Esophagus squamous epithelium (tissue), 5 donors: ENCODE measurements at regions not wholly inside any gene's neighbourhood (a gene's known extent, or its start where the extent isn't known, plus 50 kb on each side); places are given as distances from the start of the nearest gene placed in this dataset.

Experiments used
- DNase-seq: peaks from one replicate; lab custom pipeline; 2025; lab: John Stamatoyannopoulos, UW
- H3K27ac ChIP-seq, 4 donors: fragments of 200-600 bp; sonication (generic); one replicate each; pipeline ENCODE4 v1.5.1; 2016 to 2019; ENCODE audit warnings: mild to moderate bottlenecking in 1 of 4
- H3K27me3 ChIP-seq, 4 donors: fragments of 200-600 bp; sonication (generic); 1 replicate in 3 of 4; 2 replicates in 1 of 4; pipeline versions ENCODE4 v1.5.1 to v1.6.0; 2017 to 2021; ENCODE audit warnings: antibody characterized with exemption in 1 of 4
- H3K36me3 ChIP-seq, 3 donors: fragments of 200-600 bp; sonication (generic); one replicate each; pipeline ENCODE4 v1.5.1; 2016 to 2019
- H3K4me1 ChIP-seq, 3 donors: fragments of 200-600 bp; sonication (generic); one replicate each; pipeline ENCODE4 v1.5.1; 2017 to 2019
- H3K4me3 ChIP-seq, 4 donors: fragments of 200-600 bp; sonication (generic); 1 replicate in 3 of 4; 2 replicates in 1 of 4; pipeline ENCODE4 v1.5.1; 2016 to 2019; ENCODE audit warnings: mild to moderate bottlenecking in 2 of 4, moderate library complexity in 1 of 4
- H3K9me3 ChIP-seq, 3 donors: fragments of 200-600 bp; sonication (generic); one replicate each; pipeline ENCODE4 v1.5.1; 2016 to 2019
- CTCF ChIP-seq, 6 experiments: fragments of 450-650 bp in 4 of 6; fragments of 200-600 bp in 2 of 6; sonication (generic) in 2 of 6; IDR thresholded peaks; one replicate each; pipeline ENCODE4 v1.5.1; 2016 to 2019; ENCODE audit warnings: antibody characterized with exemption in 6 of 6, mild to moderate bottlenecking in 4 of 6, moderate library complexity in 4 of 6
- POLR2A ChIP-seq, 4 donors: fragments of 450-650 bp; IDR thresholded peaks; one replicate each; pipeline ENCODE4 v1.6.1; 2017; ENCODE audit warnings: antibody characterized with exemption in 4 of 4, mild to moderate bottlenecking in 4 of 4, moderate library complexity in 3 of 4
- WGBS, 2 donors: methylation state at CpG; one replicate each; pipeline ENCODE4 v1.1.5; 2018; 5-methylcytosine and 5-hydroxymethylcytosine counted together
- intact Hi-C: fragments of 100-400 bp; cut with DNase I; formaldehyde crosslinking; loops from one replicate; pipeline ENCODE4 v1.15.0; 2022
- donor health status: DM: yes; HTN: yes; CAD: no.

GRCh38 chr2:120956486-120957156 lies 221.0 kb downstream of the GLI2 start:
- H3K9me3 ChIP-seq: no peaks in the 10 kb centered on the region
- no peak overlapping the region for H3K27ac ChIP-seq
- 91 to 93% methylated on average over 3 to 5 of the region's 14 CpGs for WGBS, 2 donors
- intact Hi-C loops: no loop called here
- DNase-seq: no peak
- no peak for TF ChIP-seq CTCF (IDR thresholded peaks at IDR 0.05)
- no peak for TF ChIP-seq POLR2A (IDR thresholded peaks at IDR 0.05)
- H3K4me3 ChIP-seq: no peak overlapping the region
- peaks cover 6 to 14% (median 6%) of the 10 kb centered on the region in 3 donors for H3K4me1 ChIP-seq
- H3K36me3 ChIP-seq: no peaks in the 10 kb centered on the region
- H3K27me3 ChIP-seq: peaks cover 0 to 10% (median 0%) of the 10 kb centered on the region in 4 donors

GRCh38 chr2:120957905-120958304 lies 222.2 kb downstream of the GLI2 start:
- Histone ChIP-seq H3K9me3 (no peaks in the 10 kb centered on the region), H3K4me3 (no peak overlapping the region), H3K4me1 (peaks cover 6 to 14% (median 6%) of the 10 kb centered on the region in 3 donors), H3K27me3 (peaks cover 0 to 10% (median 0%) of the 10 kb centered on the region in 4 donors), H3K27ac (no peak overlapping the region), H3K36me3 (no peaks in the 10 kb centered on the region)
- no peak for TF ChIP-seq POLR2A (IDR thresholded peaks at IDR 0.05)
- TF ChIP-seq CTCF (IDR thresholded peaks at IDR 0.05): no peak
- WGBS, 2 donors: 29 to 78% methylated on average over 1 to 2 of the region's 5 CpGs
- intact Hi-C loops: no loop called here
- DNase-seq: no peak

GRCh38 chr2:120958623-120959366 lies 223.1 kb downstream of the GLI2 start:
- intact Hi-C loops: no loop called here
- WGBS, 2 donors: 65 to 88% methylated on average over 9 to 10 of the region's 17 CpGs
- DNase-seq: no peak
- Histone ChIP-seq H3K9me3 (no peaks in the 10 kb centered on the region), H3K27me3 (peaks cover 0 to 13% (median 0%) of the 10 kb centered on the region in 4 donors), H3K27ac (no peak overlapping the region), H3K4me3 (no peak overlapping the region), H3K4me1 (peaks cover 6 to 14% (median 6%) of the 10 kb centered on the region in 3 donors), H3K36me3 (no peaks in the 10 kb centered on the region)
- TF ChIP-seq POLR2A (IDR thresholded peaks at IDR 0.05) (no peak), CTCF (IDR thresholded peaks at IDR 0.05) (peak in 2 of 6 experiments; percentile 24 to 29)

GRCh38 chr2:120959426-120959825 lies 223.8 kb downstream of the GLI2 start:
- TF ChIP-seq CTCF (IDR thresholded peaks at IDR 0.05) (no peak), POLR2A (IDR thresholded peaks at IDR 0.05) (no peak)
- DNase-seq: no peak
- WGBS, 2 donors: 43 to 56% methylated on average over 9 to 12 of the region's 13 CpGs

More at GRCh38 chr2:120959426-120959825, 223.8 kb downstream of the GLI2 start:
- H3K9me3 ChIP-seq: no peaks in the 10 kb centered on the region
- H3K27me3 ChIP-seq: peaks cover 0 to 14% (median 0%) of the 10 kb centered on the region in 4 donors
- no peak overlapping the region for H3K4me3 ChIP-seq
- intact Hi-C loops: no loop called here
- peaks cover 6 to 14% (median 6%) of the 10 kb centered on the region in 3 donors for H3K4me1 ChIP-seq
- H3K36me3 ChIP-seq: no peaks in the 10 kb centered on the region
- H3K27ac ChIP-seq: no peak overlapping the region
